IMR-90 (cell line): ENCODE measurements at regions not wholly inside any gene's neighbourhood (a gene's known extent, or its start where the extent isn't known, plus 50 kb on each side); places are given as distances from the start of the nearest gene placed in this dataset.

Source experiments
- ATAC-seq: fragments of 200-7000 bp; cut with Tn5 transposase; 2 replicates; pipeline ENCODE4 v1.9.1; 2020; ENCODE audit warnings: low read depth, mild to moderate bottlenecking, moderate library complexity
- BruUV-seq: library from RNA; stranded (reverse); fragments of 400-500 nt; replicated peaks from 2 replicates; lab custom pipeline; 2021; lab: Mats Ljungman, UMichigan
- CTCF ChIA-PET: fragments of 300-600 bp; formaldehyde crosslinking; extraction: SDS; loops from one replicate; lab custom pipeline; 2021; ENCODE audit warnings: antibody characterized with exemption; lab: Yijun Ruan, JAX
- POLR2A ChIA-PET: fragments of 300-600 bp; sonication (Branson Sonifier 250); formaldehyde crosslinking; loops from one replicate; lab custom pipeline; 2022; ENCODE audit warnings: antibody characterized with exemption; ENCODE audit not compliant: unreplicated experiment; lab: Charles Lee
- DNase-seq: peaks from one replicate; pipeline ENCODE4 v3.0.0; 2013
- H2AFZ ChIP-seq: replicated peaks from 2 replicates; pipeline ENCODE3; 2013; ENCODE audit warnings: low read length, mild to moderate bottlenecking; ENCODE audit not compliant: poor library complexity
- H2AK5ac ChIP-seq: 2 replicates; pipeline ENCODE4 v1.6.1; 2013; ENCODE audit warnings: low read depth, low read length, inconsistent platforms
- H2AK9ac ChIP-seq: replicated peaks from 2 replicates; pipeline ENCODE3; 2013; ENCODE audit warnings: mild to moderate bottlenecking, low read depth, low read length, moderate library complexity; ENCODE audit not compliant: poor library complexity
- H2BK120ac ChIP-seq: 2 replicates; pipeline ENCODE4 v1.6.1; 2013; ENCODE audit warnings: low read depth, low read length, inconsistent platforms
- H2BK15ac ChIP-seq: 3 replicates; pipeline ENCODE4 v1.6.1; 2013; ENCODE audit warnings: low read depth, low read length, inconsistent platforms
- H2BK20ac ChIP-seq: 2 replicates; pipeline ENCODE4 v1.6.1; 2013; ENCODE audit warnings: low read depth, mild to moderate bottlenecking, inconsistent platforms, low read length, moderate library complexity
- H2BK5ac ChIP-seq: 2 replicates; pipeline ENCODE4 v1.6.1; 2013; ENCODE audit warnings: mild to moderate bottlenecking, low read depth, low read length, inconsistent platforms; ENCODE audit not compliant: poor library complexity, severe bottlenecking
- H3K14ac ChIP-seq: replicated peaks from 2 replicates; pipeline ENCODE4 v1.6.1; 2013; ENCODE audit warnings: low read depth, low read length, inconsistent platforms
- H3K18ac ChIP-seq: 2 replicates; pipeline ENCODE4 v1.6.1; 2013; ENCODE audit warnings: low read depth, low read length, control low read depth
- H3K23ac ChIP-seq: 2 replicates; pipeline ENCODE4 v1.6.1; 2013; ENCODE audit warnings: low read depth, low read length, inconsistent platforms
- H3K27ac ChIP-seq: 2 replicates; pipeline ENCODE4 v1.5.1; 2013; ENCODE audit warnings: mild to moderate bottlenecking, control low read depth, low read length; ENCODE audit not compliant: insufficient read depth
- H3K27me3 ChIP-seq: 2 replicates; pipeline ENCODE4 v1.6.1; 2013; ENCODE audit warnings: low read length; ENCODE audit not compliant: control insufficient read depth, insufficient read depth
- H3K36me3 ChIP-seq: 2 replicates; pipeline ENCODE4 v1.6.1; 2013; ENCODE audit warnings: low read length, mixed read lengths; ENCODE audit not compliant: control insufficient read depth, insufficient read depth
- H3K4ac ChIP-seq: 2 replicates; pipeline ENCODE4 v1.6.1; 2013; ENCODE audit warnings: low read depth, low read length, inconsistent platforms
- H3K4me1 ChIP-seq: 2 replicates; pipeline ENCODE4 v1.6.1; 2013; ENCODE audit warnings: low read length, mixed read lengths; ENCODE audit not compliant: control insufficient read depth, insufficient read depth
- H3K4me2 ChIP-seq: 2 replicates; pipeline ENCODE4 v1.6.1; 2013; ENCODE audit warnings: low read depth, mild to moderate bottlenecking, control low read depth, low read length, moderate library complexity
- H3K4me3 ChIP-seq: 2 replicates; pipeline ENCODE4 v1.5.1; 2013; ENCODE audit warnings: low read depth, mild to moderate bottlenecking, control low read depth, low read length, moderate library complexity; ENCODE audit not compliant: insufficient read depth
- H3K56ac ChIP-seq: 2 replicates; pipeline ENCODE4 v1.6.1; 2013; ENCODE audit warnings: low read length, inconsistent platforms; ENCODE audit not compliant: insufficient read depth; ENCODE audit errors: extremely low read depth
- H3K79me1 ChIP-seq, 2 experiments: 2 replicates each; pipeline ENCODE4 v1.6.1; 2013; ENCODE audit warnings: low read length in 2 of 2, inconsistent platforms in 1 of 2, low read depth in 1 of 2
- H3K9ac ChIP-seq: 2 replicates; pipeline ENCODE4 v1.6.1; 2013; ENCODE audit warnings: low read depth, low read length, control low read depth
- H3K9me1 ChIP-seq: 2 replicates; pipeline ENCODE4 v1.6.1; 2013; ENCODE audit warnings: low read length, inconsistent platforms; ENCODE audit not compliant: insufficient read depth
- H3K9me3 ChIP-seq: 2 replicates; pipeline ENCODE4 v1.6.1; 2013; ENCODE audit warnings: low read length; ENCODE audit not compliant: control insufficient read depth, insufficient read depth
- H4K20me1 ChIP-seq: 2 replicates; pipeline ENCODE4 v1.6.1; 2013; ENCODE audit warnings: low read length, inconsistent platforms; ENCODE audit not compliant: insufficient read depth
- H4K5ac ChIP-seq: 2 replicates; pipeline ENCODE4 v1.6.1; 2013; ENCODE audit warnings: mild to moderate bottlenecking, low read depth, low read length, control low read depth
- H4K8ac ChIP-seq, 2 experiments: 2 replicates each; pipeline ENCODE4 v1.6.1; 2013; ENCODE audit warnings: low read depth in 2 of 2, low read length in 2 of 2, control low read depth in 1 of 2, inconsistent platforms in 1 of 2
- H4K91ac ChIP-seq: 2 replicates; pipeline ENCODE4 v1.6.1; 2013; ENCODE audit warnings: low read depth, low read length, inconsistent platforms; ENCODE audit not compliant: insufficient read depth
- BHLHE40 ChIP-seq: fragments of 150-350 bp; IDR thresholded peaks from 2 replicates; pipeline ENCODE4 v1.6.1; 2016; ENCODE audit warnings: mild to moderate bottlenecking, low read depth, low read length
- CEBPB ChIP-seq: IDR thresholded peaks from 2 replicates; pipeline ENCODE4 v1.6.1; 2012; ENCODE audit warnings: low read depth, low read length, improper control_type of control experiment
- CHD1 ChIP-seq: IDR thresholded peaks from 2 replicates; pipeline ENCODE4 v1.6.1; 2012; ENCODE audit warnings: low read depth, low read length, improper control_type of control experiment
- FOS ChIP-seq: fragments of 150-350 bp; IDR thresholded peaks from 2 replicates; pipeline ENCODE4 v1.6.1; 2016; ENCODE audit warnings: low read depth, low read length
- MAFK ChIP-seq: IDR thresholded peaks from 2 replicates; pipeline ENCODE4 v1.6.1; 2012; ENCODE audit warnings: low read depth, low read length, improper control_type of control experiment
- MAZ ChIP-seq: IDR thresholded peaks from 2 replicates; pipeline ENCODE4 v1.6.1; 2012; ENCODE audit warnings: low read depth, mild to moderate bottlenecking, low read length, improper control_type of control experiment, moderate library complexity, borderline replicate concordance
- MXI1 ChIP-seq: IDR thresholded peaks from 2 replicates; pipeline ENCODE4 v1.6.1; 2012; ENCODE audit warnings: low read depth, mild to moderate bottlenecking, low read length, moderate library complexity, borderline replicate concordance
- NFE2L2 ChIP-seq: fragments of 150-350 bp; IDR thresholded peaks from 2 replicates; pipeline ENCODE4 v1.6.1; 2016; ENCODE audit warnings: low read depth, mild to moderate bottlenecking, low read length
- POLR2A ChIP-seq: IDR thresholded peaks from 2 replicates; pipeline ENCODE4 v1.6.1; 2012; ENCODE audit warnings: mild to moderate bottlenecking, low read depth, low read length
- RAD21 ChIP-seq: IDR thresholded peaks from 2 replicates; pipeline ENCODE4 v1.6.1; 2012; ENCODE audit warnings: low read length, improper control_type of control experiment
- RCOR1 ChIP-seq: IDR thresholded peaks from 2 replicates; pipeline ENCODE4 v1.6.1; 2012; ENCODE audit warnings: mild to moderate bottlenecking, low read length, improper control_type of control experiment; ENCODE audit not compliant: insufficient replicate concordance
- RFX5 ChIP-seq: IDR thresholded peaks from 2 replicates; pipeline ENCODE4 v1.8.0; 2012; ENCODE audit warnings: low read depth, mild to moderate bottlenecking, low read length, moderate library complexity
- SMC3 ChIP-seq: fragments of 150-350 bp; IDR thresholded peaks from 2 replicates; pipeline ENCODE4 v1.6.1; 2016; ENCODE audit warnings: low read depth, mild to moderate bottlenecking, antibody characterized with exemption, low read length, moderate library complexity
- WGBS, 2 experiments: methylation state at CpG; one replicate each; pipeline versions ENCODE4 v1.1.5 to v1.1.7; 2013; ENCODE audit warnings: missing lambda C conversion rate in 2 of 2; ENCODE audit not compliant: insufficient read length in 1 of 2; ENCODE audit errors: extremely low coverage in 2 of 2; 5-methylcytosine and 5-hydroxymethylcytosine counted together
- dilution Hi-C: fragments of 300-500 bp; cut with HindIII; formaldehyde crosslinking; loops from one replicate; pipeline ENCODE4 v1.14.3; 2018; ENCODE audit warnings: low sequenced_read_pairs; ENCODE audit not compliant: unreplicated experiment
- in situ Hi-C: fragments of 300-500 bp; cut with MboI; formaldehyde crosslinking; loops from 3 replicates; pipeline ENCODE4 v1.14.3; 2019; ENCODE audit warnings: low sequenced_read_pairs, inconsistent platforms, mixed read lengths
- intact Hi-C: fragments of 100-400 bp; cut with micrococcal nuclease; formaldehyde crosslinking; loops from 2 replicates; pipeline ENCODE4 v1.10.0; 2022
- TF ChIP-seq, protein P1 (sequence below): conservative IDR thresholded peaks from 2 replicates; pipeline ENCODE4 v1.5.1; 2012; ENCODE audit warnings: mild to moderate bottlenecking, low read depth, low read length, improper control_type of control experiment
- TF ChIP-seq, protein P2 (sequence below): fragments of 150-350 bp; IDR thresholded peaks from 2 replicates; pipeline ENCODE4 v1.6.1; 2017; ENCODE audit warnings: mild to moderate bottlenecking, antibody characterized with exemption, low read length, low read depth
- TF ChIP-seq, protein P3 (sequence below): fragments of 150-350 bp; IDR thresholded peaks from 2 replicates; pipeline ENCODE4 v1.6.1; 2016; ENCODE audit warnings: low read depth, mild to moderate bottlenecking, low read length, moderate library complexity, borderline replicate concordance

DNA sequence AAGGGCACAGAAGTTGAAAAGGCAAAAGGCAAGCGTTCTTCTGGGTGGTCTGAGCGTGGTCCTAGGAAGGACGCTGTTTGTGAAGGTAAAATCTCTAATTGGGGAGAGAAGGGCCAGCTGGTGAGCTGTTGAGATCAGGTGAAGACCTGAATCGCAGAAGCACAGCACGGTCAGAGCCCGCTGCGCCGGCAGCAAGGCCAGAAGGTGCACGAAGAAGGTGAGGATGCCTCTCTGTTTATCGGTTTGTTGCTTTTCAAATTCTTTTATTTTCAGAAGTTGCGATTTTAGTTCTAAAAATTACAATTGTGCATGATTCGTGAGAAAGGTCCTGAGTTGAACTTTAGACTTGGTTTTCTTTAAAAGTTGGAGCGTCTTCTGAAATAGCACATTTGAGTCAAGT is 247.8 kb upstream of the FOXK1 start:
- no peak overlapping the region for H2BK5ac ChIP-seq
- no peaks in the 10 kb centered on the region for H3K27me3 ChIP-seq
- H4K91ac ChIP-seq, result no peak overlapping the region
- no peaks in the 10 kb centered on the region for H3K9me1 ChIP-seq
- H2BK120ac ChIP-seq, result no peak overlapping the region
- TF ChIP-seq FOS, result no peak
- TF ChIP-seq CEBPB, result no peak
- TF ChIP-seq MXI1, result no peak
- no peak for TF ChIP-seq MAFK
- TF ChIP-seq BHLHE40, result no peak
- TF ChIP-seq CHD1, result no peak
- no peak for TF ChIP-seq RAD21
- TF ChIP-seq MAZ, result no peak
- no peak for TF ChIP-seq RFX5
- TF ChIP-seq, protein P1, sequence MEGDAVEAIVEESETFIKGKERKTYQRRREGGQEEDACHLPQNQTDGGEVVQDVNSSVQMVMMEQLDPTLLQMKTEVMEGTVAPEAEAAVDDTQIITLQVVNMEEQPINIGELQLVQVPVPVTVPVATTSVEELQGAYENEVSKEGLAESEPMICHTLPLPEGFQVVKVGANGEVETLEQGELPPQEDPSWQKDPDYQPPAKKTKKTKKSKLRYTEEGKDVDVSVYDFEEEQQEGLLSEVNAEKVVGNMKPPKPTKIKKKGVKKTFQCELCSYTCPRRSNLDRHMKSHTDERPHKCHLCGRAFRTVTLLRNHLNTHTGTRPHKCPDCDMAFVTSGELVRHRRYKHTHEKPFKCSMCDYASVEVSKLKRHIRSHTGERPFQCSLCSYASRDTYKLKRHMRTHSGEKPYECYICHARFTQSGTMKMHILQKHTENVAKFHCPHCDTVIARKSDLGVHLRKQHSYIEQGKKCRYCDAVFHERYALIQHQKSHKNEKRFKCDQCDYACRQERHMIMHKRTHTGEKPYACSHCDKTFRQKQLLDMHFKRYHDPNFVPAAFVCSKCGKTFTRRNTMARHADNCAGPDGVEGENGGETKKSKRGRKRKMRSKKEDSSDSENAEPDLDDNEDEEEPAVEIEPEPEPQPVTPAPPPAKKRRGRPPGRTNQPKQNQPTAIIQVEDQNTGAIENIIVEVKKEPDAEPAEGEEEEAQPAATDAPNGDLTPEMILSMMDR, result no peak
- TF ChIP-seq, protein P2, sequence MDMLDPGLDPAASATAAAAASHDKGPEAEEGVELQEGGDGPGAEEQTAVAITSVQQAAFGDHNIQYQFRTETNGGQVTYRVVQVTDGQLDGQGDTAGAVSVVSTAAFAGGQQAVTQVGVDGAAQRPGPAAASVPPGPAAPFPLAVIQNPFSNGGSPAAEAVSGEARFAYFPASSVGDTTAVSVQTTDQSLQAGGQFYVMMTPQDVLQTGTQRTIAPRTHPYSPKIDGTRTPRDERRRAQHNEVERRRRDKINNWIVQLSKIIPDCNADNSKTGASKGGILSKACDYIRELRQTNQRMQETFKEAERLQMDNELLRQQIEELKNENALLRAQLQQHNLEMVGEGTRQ, result no peak
- no peak for TF ChIP-seq SMC3
- TF ChIP-seq POLR2A, result no peak
- TF ChIP-seq, protein P3, sequence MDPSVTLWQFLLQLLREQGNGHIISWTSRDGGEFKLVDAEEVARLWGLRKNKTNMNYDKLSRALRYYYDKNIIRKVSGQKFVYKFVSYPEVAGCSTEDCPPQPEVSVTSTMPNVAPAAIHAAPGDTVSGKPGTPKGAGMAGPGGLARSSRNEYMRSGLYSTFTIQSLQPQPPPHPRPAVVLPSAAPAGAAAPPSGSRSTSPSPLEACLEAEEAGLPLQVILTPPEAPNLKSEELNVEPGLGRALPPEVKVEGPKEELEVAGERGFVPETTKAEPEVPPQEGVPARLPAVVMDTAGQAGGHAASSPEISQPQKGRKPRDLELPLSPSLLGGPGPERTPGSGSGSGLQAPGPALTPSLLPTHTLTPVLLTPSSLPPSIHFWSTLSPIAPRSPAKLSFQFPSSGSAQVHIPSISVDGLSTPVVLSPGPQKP, result no peak
- no peak for TF ChIP-seq NFE2L2
- no peak for TF ChIP-seq RCOR1
- H2AK5ac ChIP-seq, result no peak overlapping the region
- H4K5ac ChIP-seq, result no peak overlapping the region
- no peak overlapping the region for H3K14ac ChIP-seq
- H3K9me3 ChIP-seq, result peaks cover 19% of the 10 kb centered on the region
- H3K56ac ChIP-seq, result no peak overlapping the region
- 40% methylated on average over 10 of the region's 13 CpGs; no CpG with 5 or more reads in 1 of the 2 experiments for WGBS, 2 experiments
- ChIA-PET CTCF (no interaction called here), POLR2A (no interaction called here)
- no peak overlapping the region for H4K8ac ChIP-seq
- H2AFZ ChIP-seq, result no peak overlapping the region
- H3K4me2 ChIP-seq, result no peak overlapping the region
- no peak overlapping the region for H2AK9ac ChIP-seq
- no TSS peak for BruUV-seq
- DNase-seq (no peak), ATAC-seq (no peak)
- no peak overlapping the region for H3K23ac ChIP-seq
- H3K27ac ChIP-seq, result no peak overlapping the region
- no peak overlapping the region for H2BK15ac ChIP-seq
- no peak overlapping the region for H3K4ac ChIP-seq
- H3K36me3 ChIP-seq, result no peaks in the 10 kb centered on the region
- H2BK20ac ChIP-seq, result no peak overlapping the region
- no peak overlapping the region for H3K4me3 ChIP-seq
- no peak overlapping the region for H3K9ac ChIP-seq
- in situ Hi-C loops (no loop called here), intact Hi-C loops (no loop called here), dilution Hi-C loops (no loop called here)
- H3K4me1 ChIP-seq, result no peaks in the 10 kb centered on the region
- no peak overlapping the region for H3K18ac ChIP-seq
- no peaks in the 10 kb centered on the region for H3K79me1 ChIP-seq
- no peaks in the 10 kb centered on the region for H4K20me1 ChIP-seq
